Gastroesophageal sphincter (tissue), 3 donors: ENCODE measurements at regions not wholly inside any gene's neighbourhood (a gene's known extent, or its start where the extent isn't known, plus 50 kb on each side); places are given as distances from the start of the nearest gene placed in this dataset.

ENCODE experiments used
- EP300 ChIP-seq: sonication (generic); formaldehyde crosslinking; IDR thresholded peaks from one replicate; pipeline ENCODE4 v1.6.1; 2017; ENCODE audit warnings: antibody characterized with exemption, mild to moderate bottlenecking
- POLR2A ChIP-seq, 2 donors: fragments of 450-650 bp; IDR thresholded peaks; one replicate each; pipeline ENCODE4 v1.6.1; 2017; ENCODE audit warnings: antibody characterized with exemption in 2 of 2, mild to moderate bottlenecking in 2 of 2, moderate library complexity in 1 of 2
- POLR2AphosphoS5 ChIP-seq: sonication (generic); formaldehyde crosslinking; IDR thresholded peaks from one replicate; pipeline ENCODE4 v1.6.1; 2017; ENCODE audit warnings: antibody characterized with exemption
- TF ChIP-seq, protein P1 (sequence below), 4 experiments: fragments of 200-600 bp in 2 of 4; fragments of 450-650 bp in 2 of 4; sonication (generic) in 1 of 4; IDR thresholded peaks; one replicate each; pipeline ENCODE4 v1.5.1; 2017 to 2019; ENCODE audit warnings: antibody characterized with exemption in 4 of 4, mild to moderate bottlenecking in 2 of 4, moderate library complexity in 2 of 4

GRCh38 chr16:66136841-66137240 is 229.7 kb upstream of the CDH5 start:
- TF ChIP-seq EP300, result no peak
- TF ChIP-seq, protein P1, sequence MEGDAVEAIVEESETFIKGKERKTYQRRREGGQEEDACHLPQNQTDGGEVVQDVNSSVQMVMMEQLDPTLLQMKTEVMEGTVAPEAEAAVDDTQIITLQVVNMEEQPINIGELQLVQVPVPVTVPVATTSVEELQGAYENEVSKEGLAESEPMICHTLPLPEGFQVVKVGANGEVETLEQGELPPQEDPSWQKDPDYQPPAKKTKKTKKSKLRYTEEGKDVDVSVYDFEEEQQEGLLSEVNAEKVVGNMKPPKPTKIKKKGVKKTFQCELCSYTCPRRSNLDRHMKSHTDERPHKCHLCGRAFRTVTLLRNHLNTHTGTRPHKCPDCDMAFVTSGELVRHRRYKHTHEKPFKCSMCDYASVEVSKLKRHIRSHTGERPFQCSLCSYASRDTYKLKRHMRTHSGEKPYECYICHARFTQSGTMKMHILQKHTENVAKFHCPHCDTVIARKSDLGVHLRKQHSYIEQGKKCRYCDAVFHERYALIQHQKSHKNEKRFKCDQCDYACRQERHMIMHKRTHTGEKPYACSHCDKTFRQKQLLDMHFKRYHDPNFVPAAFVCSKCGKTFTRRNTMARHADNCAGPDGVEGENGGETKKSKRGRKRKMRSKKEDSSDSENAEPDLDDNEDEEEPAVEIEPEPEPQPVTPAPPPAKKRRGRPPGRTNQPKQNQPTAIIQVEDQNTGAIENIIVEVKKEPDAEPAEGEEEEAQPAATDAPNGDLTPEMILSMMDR (IDR thresholded peaks at IDR 0.05), result no peak
- no peak for TF ChIP-seq POLR2A (IDR thresholded peaks at IDR 0.05)
- no peak for TF ChIP-seq POLR2AphosphoS5
